GM21786 (cell line): ENCODE measurements at regions not wholly inside any gene's neighbourhood (a gene's known extent, or its start where the extent isn't known, plus 50 kb on each side); places are given as distances from the start of the nearest gene placed in this dataset.

Experiments
- ATAC-seq: cut with Tn5 transposase; IDR thresholded peaks from one replicate; pipeline ENCODE4 v1.9.1; 2021; ENCODE audit not compliant: unreplicated experiment

- no peak for ATAC-seq
Observed at GRCh38 chr10:44042075-44042770, 342.7 kb downstream of the CXCL12 start.

DNA sequence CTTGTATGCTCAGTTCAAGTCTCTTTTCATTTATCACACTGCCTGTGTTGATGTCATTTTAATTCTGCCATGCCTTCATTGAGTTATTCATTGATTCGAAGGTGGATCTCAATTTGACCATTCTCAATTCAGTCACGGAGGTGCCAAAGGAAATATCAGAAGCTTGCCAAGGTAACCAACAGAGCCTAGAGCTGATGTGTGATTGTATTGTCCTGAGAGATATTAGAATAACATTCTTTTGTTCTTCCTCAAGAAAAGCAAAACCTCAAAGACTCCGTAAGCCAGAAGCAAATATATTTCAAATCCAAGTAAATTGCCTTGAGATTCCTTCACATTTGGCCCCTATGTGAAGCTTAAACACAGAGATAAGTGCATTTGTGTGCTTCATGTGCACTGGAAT, 345.3 kb downstream of the CXCL12 start:
- ATAC-seq = no peak

GRCh38 chr10:44036425-44036824, 348.5 kb downstream of the CXCL12 start:
- no peak for ATAC-seq

GRCh38 chr10:44035474-44036197, 349.3 kb downstream of the CXCL12 start:
- no peak for ATAC-seq

- ATAC-seq = no peak
Observed at GRCh38 chr10:44034946-44035345, 350.0 kb downstream of the CXCL12 start.

DNA sequence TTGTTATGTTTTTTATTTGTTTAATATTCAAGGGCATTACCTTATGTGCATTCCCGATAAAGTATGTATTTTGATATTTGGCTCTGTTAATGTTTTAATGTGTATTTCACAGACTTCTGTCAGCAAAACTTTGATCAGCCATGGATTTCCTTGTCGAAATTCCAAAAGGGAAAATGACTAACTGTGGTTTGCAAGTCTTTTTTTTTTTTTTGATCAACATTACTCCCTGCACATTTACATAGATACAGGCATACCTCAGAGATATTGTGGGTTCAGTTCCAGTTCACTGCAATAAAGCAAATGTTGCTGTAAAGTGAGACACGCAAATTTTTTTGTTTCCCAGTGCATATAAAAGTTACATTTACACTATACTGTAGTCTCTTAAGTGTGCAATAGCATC, 351.9 kb downstream of the CXCL12 start:
- no peak for ATAC-seq

- no peak for ATAC-seq
Observed at GRCh38 chr10:44032216-44032615, 352.7 kb downstream of the CXCL12 start.

- no peak for ATAC-seq
Observed at GRCh38 chr10:44030738-44031137, 354.2 kb downstream of the CXCL12 start.

- ATAC-seq = peak; percentile 89
Observed at GRCh38 chr10:44030132-44030531, 354.8 kb downstream of the CXCL12 start.

GRCh38 chr10:44028384-44029137, 356.3 kb downstream of the CXCL12 start:
- no peak for ATAC-seq

GRCh38 chr10:44024356-44025116, 360.4 kb downstream of the CXCL12 start:
- ATAC-seq = no peak

GRCh38 chr10:44023517-44023916, 361.4 kb downstream of the CXCL12 start:
- no peak for ATAC-seq

DNA sequence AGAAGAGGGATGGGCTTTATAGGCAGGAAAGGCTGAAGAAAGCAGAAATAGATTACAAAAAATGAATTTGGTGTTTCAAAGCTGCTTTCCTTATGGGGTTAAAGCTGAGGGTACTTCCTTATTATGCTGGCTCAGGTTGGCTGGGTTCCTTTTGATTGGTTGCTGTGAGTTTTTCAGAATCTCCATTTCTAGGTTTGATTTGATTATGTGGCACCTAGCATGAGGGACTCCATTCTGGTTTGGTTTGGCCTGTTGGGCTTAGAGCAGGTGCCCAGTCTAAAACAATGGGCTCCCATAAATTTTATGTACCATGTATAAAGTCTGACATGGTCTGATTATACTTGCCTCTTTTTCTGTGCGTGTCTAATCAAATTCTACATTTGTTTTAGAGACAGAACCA, 362.7 kb downstream of the CXCL12 start:
- no peak for ATAC-seq

GRCh38 chr10:44020322-44021111, 364.4 kb downstream of the CXCL12 start:
- peak; percentile 69 for ATAC-seq

DNA sequence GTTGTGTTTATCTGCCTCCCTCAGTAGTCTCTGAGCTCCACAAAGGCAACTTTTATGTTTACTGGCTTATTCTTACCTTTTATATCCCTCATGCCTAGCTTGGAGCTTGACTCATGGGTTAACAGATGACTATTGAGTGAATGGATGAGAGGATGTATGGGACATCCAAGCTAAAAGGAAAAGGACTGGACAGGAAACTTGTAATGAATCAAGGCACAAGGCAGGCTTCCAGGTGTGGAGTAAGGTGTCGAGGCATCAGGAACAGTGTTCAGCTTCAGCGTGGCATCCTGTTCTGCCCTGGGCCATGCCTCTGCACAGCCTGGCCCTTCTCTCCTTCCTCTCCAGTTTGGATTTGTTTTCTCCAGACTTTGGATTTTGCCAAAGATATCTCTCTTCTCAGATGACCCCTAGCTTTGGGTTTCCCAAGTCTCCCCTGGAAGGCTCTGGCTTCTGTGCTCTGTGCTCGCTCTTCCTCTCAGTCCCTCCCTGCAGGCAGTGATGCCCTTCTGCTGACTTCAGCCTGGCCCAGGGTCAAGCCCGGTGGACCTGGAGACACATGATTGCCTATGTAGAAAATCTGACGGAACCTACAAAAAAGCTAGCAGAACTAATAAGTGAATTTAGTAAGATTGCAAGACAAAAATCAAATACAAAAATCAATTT, 367.3 kb downstream of the CXCL12 start:
- ATAC-seq = no peak

GRCh38 chr10:44016589-44017482, 368.1 kb downstream of the CXCL12 start:
- ATAC-seq = no peak

DNA sequence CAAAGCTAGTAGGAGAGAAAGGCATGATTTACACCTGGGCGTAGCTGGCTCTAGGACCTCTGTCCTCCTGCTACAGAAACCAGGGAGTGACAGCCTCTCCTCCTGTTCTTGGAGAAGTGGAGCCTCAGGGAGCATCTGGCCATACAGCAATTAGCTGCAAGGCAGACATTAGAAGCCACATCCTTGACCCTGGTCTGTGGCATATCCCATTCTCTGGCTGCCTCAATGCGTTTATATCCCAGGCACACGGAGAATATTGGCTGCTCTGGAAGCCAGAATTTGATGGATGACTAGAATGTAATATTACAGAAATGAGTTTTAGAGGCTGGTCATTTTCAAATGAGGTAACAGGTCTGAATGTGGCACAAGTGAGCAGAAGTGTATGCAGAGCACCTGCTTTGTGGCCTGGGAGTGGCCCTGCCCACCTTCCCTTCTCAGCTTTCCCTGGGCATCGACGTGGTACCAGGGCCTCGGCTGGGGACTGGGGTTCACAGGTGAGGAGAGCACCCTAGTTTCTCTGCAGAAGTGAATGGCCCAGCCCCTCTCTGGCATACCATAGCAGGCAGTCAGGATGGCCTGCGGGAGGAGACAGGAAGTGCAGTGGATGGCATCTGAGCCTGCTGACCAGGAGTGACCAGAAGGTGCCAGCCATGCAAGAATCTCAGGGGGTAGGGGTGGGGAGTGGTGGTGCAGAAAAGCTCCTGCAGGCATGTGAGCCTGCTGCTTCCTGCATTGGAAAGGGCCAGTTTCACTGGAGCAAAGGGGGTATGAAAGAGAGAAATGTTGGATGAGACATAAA, 367.2 kb upstream of the ZNF32 start:
- ATAC-seq = no peak

DNA sequence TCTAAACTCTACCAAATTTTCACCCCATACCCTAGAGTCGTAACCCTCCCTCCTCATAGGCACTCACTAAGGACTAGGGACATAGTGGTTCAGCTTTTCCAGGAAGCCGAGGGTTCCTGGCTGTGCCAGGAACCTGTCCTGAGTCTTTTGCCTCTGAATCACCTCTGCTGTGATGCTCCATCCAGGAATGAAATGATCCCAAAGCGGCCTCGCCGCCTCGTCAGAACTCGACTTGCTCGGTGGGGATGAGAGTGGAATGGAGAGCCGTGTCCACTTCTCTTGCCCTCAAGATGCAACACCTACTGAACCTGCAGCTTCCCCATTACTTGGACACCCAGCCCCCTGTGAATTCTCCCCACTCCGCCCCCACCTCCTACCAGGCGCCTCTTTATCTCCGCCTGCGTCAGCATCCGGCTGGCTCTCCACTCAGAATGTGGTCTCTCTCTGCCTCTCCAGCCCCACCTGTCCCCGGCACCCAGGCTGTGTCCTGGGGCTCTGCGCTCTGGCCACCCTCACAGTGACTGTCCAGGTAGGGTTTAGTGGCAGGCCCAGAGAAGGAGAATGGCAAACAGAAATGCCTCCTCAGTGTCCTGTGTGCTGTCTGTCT, 366.1 kb upstream of the ZNF32 start:
- no peak for ATAC-seq
